Tibial artery (tissue), 4 donors: ENCODE measurements at regions not wholly inside any gene's neighbourhood (a gene's known extent, or its start where the extent isn't known, plus 50 kb on each side); places are given as distances from the start of the nearest gene placed in this dataset.

Experiments used
- DNase-seq, 2 donors: peaks; one replicate each; pipeline ENCODE4 v3.0.0-alpha.2; 2019
- H3K27ac ChIP-seq, 2 donors: fragments of 200-600 bp; sonication (generic) in 1 of 2; 1 replicate in 1 of 2; 2 replicates in 1 of 2; pipeline ENCODE4 v1.5.1; 2018 to 2019; ENCODE audit warnings: mild to moderate bottlenecking in 1 of 2
- H3K27me3 ChIP-seq, 2 donors: fragments of 200-600 bp; sonication (generic) in 1 of 2; one replicate each; pipeline versions ENCODE4 v1.5.1 to v1.6.0; 2016 to 2019
- H3K36me3 ChIP-seq, 3 donors: fragments of 200-600 bp; sonication (generic) in 2 of 3; one replicate each; pipeline ENCODE4 v1.5.1; 2016 to 2019; ENCODE audit warnings: mild to moderate bottlenecking in 2 of 3
- H3K4me1 ChIP-seq, 4 donors: fragments of 200-600 bp; sonication (generic) in 2 of 4; 1 replicate in 3 of 4; 2 replicates in 1 of 4; pipeline ENCODE4 v1.5.1; 2016 to 2019
- H3K4me3 ChIP-seq, 2 donors: fragments of 200-600 bp; sonication (generic) in 1 of 2; 1 replicate in 1 of 2; 2 replicates in 1 of 2; pipeline ENCODE4 v1.5.1; 2018 to 2019; ENCODE audit warnings: mild to moderate bottlenecking in 2 of 2
- H3K9me3 ChIP-seq, 3 donors: fragments of 200-600 bp; sonication (generic) in 1 of 3; one replicate each; pipeline ENCODE4 v1.5.1; 2016 to 2019
- CTCF ChIP-seq, 2 experiments: fragments of 200-600 bp in 1 of 2; fragments of 450-650 bp in 1 of 2; IDR thresholded peaks; one replicate each; pipeline ENCODE4 v1.5.1; 2017 to 2019; ENCODE audit warnings: antibody characterized with exemption in 2 of 2, mild to moderate bottlenecking in 1 of 2, moderate library complexity in 1 of 2
- intact Hi-C: fragments of 100-400 bp; cut with DNase I; formaldehyde crosslinking; loops from one replicate; pipeline ENCODE4 v1.15.0; 2023; ENCODE audit warnings: low total_unique reads

- TF ChIP-seq CTCF (IDR thresholded peaks at IDR 0.05), result no peak
- intact Hi-C loops, result no loop called here
- Histone ChIP-seq H3K4me3 (no peak overlapping the region), H3K9me3 (no peaks in the 10 kb centered on the region), H3K27ac (no peak overlapping the region), H3K27me3 (no peaks in the 10 kb centered on the region), H3K4me1 (no peaks in the 10 kb centered on the region), H3K36me3 (no peaks in the 10 kb centered on the region)
- DNase-seq, result no peak
These were observed 134.4 kb upstream of the ST6GAL2 start for GRCh38 chr2:107020392-107020791.

DNA sequence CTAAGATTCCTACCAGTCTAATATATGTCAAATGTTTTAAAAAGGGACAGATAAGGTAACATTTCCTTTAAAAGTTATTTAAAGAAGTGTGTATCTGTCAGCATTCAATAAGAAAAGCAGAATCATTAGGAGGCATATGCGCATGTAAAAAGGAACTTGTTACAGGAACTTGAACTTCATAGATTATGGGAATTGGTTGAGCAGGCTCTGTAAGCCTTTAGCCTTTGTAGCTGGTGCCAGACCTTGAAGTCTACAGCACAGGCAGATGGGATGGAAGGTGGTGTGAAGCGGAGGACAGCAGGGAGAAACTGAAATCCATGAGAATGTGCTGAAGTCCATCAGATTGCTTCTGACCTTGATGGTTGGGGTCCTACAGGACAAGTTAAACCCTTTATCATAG is 138.3 kb upstream of the ST6GAL2 start:
- TF ChIP-seq CTCF (IDR thresholded peaks at IDR 0.05), result no peak
- no peak overlapping the region for H3K27ac ChIP-seq
- H3K4me3 ChIP-seq, result no peak overlapping the region
- H3K9me3 ChIP-seq, result no peaks in the 10 kb centered on the region
- DNase-seq, result no peak
- intact Hi-C loops, result no loop called here
- H3K27me3 ChIP-seq, result no peaks in the 10 kb centered on the region
- H3K36me3 ChIP-seq, result no peaks in the 10 kb centered on the region
- H3K4me1 ChIP-seq, result no peaks in the 10 kb centered on the region

DNA sequence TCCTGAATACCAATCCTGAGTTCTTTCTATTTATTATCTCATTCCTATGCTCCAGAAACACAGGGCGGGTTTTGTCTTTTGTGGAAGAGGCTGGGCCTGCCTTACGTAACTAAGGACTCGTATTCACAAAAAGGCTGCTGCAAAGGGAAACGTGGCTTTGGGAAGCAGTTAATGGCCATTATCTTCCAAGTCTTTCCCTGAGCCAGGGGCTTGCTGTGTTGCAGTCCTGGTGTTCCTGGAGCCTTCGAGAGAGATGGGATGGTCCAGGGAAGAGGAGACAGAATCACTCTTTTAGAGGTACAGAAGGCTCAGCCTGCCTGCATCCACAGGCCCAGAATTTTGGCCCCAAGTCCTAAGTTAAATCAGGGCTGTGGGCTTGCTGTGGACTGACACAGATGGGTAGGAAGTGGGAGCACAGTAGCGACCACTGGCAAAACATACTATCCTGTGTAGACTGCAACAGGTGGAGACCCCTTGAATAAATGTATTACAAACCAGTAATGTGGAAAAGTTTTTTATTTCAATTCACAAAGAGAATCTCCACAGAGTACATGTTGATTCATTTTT is 139.4 kb upstream of the ST6GAL2 start:
- Histone ChIP-seq H3K4me1 (no peaks in the 10 kb centered on the region), H3K9me3 (no peaks in the 10 kb centered on the region), H3K36me3 (no peaks in the 10 kb centered on the region), H3K4me3 (no peak overlapping the region), H3K27me3 (no peaks in the 10 kb centered on the region), H3K27ac (no peak overlapping the region)
- DNase-seq, result no peak
- intact Hi-C loops, result no loop called here
- no peak for TF ChIP-seq CTCF (IDR thresholded peaks at IDR 0.05)

- Histone ChIP-seq H3K4me3 (no peak overlapping the region), H3K9me3 (no peaks in the 10 kb centered on the region), H3K27me3 (no peaks in the 10 kb centered on the region), H3K27ac (no peak overlapping the region), H3K4me1 (no peaks in the 10 kb centered on the region), H3K36me3 (no peaks in the 10 kb centered on the region)
- intact Hi-C loops, result no loop called here
- no peak for TF ChIP-seq CTCF (IDR thresholded peaks at IDR 0.05)
- DNase-seq, result no peak
These were observed 140.0 kb upstream of the ST6GAL2 start for GRCh38 chr2:107025869-107026380.

DNA sequence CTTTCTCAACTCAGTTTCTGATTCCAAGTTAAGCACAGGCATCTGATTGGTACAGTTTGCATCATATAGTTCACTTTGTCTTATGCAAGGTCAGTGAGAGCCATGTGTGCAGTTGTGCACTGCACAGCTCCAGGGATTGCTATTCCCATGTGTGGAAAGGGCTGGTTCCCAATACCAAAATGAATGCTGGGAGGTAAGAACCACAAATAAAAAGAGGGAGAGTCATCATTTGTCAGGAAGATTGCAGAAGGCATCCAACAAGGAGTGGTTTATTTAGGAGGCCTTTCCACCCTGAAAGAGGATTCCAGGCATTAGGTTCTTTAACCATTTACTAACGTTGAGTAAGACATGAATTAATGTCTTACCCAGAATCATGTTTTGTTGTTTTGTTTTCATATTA is 141.2 kb upstream of the ST6GAL2 start:
- Histone ChIP-seq H3K4me1 (no peaks in the 10 kb centered on the region), H3K36me3 (no peaks in the 10 kb centered on the region), H3K27me3 (no peaks in the 10 kb centered on the region), H3K4me3 (no peak overlapping the region), H3K27ac (no peak overlapping the region), H3K9me3 (no peaks in the 10 kb centered on the region)
- intact Hi-C loops, result no loop called here
- DNase-seq, result no peak
- TF ChIP-seq CTCF (IDR thresholded peaks at IDR 0.05), result no peak

- intact Hi-C loops, result no loop called here
These were observed 141.8 kb upstream of the ST6GAL2 start for GRCh38 chr2:107027810-107028209.

More at GRCh38 chr2:107027810-107028209, 141.8 kb upstream of the ST6GAL2 start:
- DNase-seq, result no peak
- Histone ChIP-seq H3K4me3 (no peak overlapping the region), H3K27me3 (no peaks in the 10 kb centered on the region), H3K36me3 (no peaks in the 10 kb centered on the region), H3K4me1 (no peaks in the 10 kb centered on the region), H3K27ac (no peak overlapping the region), H3K9me3 (no peaks in the 10 kb centered on the region)
- no peak for TF ChIP-seq CTCF (IDR thresholded peaks at IDR 0.05)
